H9 (cell line): ENCODE measurements at regions not wholly inside any gene's neighbourhood (a gene's known extent, or its start where the extent isn't known, plus 50 kb on each side); places are given as distances from the start of the nearest gene placed in this dataset.

Experiments used
- DNase-seq: peaks from one replicate; pipeline ENCODE4 v3.0.0-alpha.2; 2017
- H2AFZ ChIP-seq: one replicate; pipeline ENCODE4 v1.6.1; 2013; ENCODE audit warnings: mild to moderate bottlenecking, low read length, control low read depth, moderate library complexity
- H2AK5ac ChIP-seq: 2 replicates; pipeline ENCODE4 v1.6.1; 2013; ENCODE audit warnings: low read length, control low read depth, mixed read lengths; ENCODE audit not compliant: insufficient read length
- H2BK120ac ChIP-seq: one replicate; pipeline ENCODE4 v1.6.1; 2013; ENCODE audit warnings: low read depth, mild to moderate bottlenecking, low read length, control low read depth, inconsistent platforms; ENCODE audit not compliant: poor library complexity, severe bottlenecking
- H2BK12ac ChIP-seq: 2 replicates; pipeline ENCODE4 v1.6.1; 2013; ENCODE audit warnings: low read length, control low read depth, mixed read lengths, low read depth; ENCODE audit not compliant: insufficient read length
- H2BK15ac ChIP-seq: 2 replicates; pipeline ENCODE4 v1.6.1; 2013; ENCODE audit warnings: low read depth, low read length, control low read depth
- H2BK20ac ChIP-seq: one replicate; pipeline ENCODE4 v1.6.1; 2013; ENCODE audit warnings: low read depth, mild to moderate bottlenecking, low read length, control low read depth, inconsistent platforms; ENCODE audit not compliant: poor library complexity, severe bottlenecking
- H2BK5ac ChIP-seq: 2 replicates; pipeline ENCODE4 v1.6.1; 2013; ENCODE audit warnings: low read length, control low read depth, mixed read lengths; ENCODE audit not compliant: insufficient read length
- H3K14ac ChIP-seq: 2 replicates; pipeline ENCODE4 v1.6.1; 2013; ENCODE audit warnings: low read length, control low read depth; ENCODE audit not compliant: insufficient read depth
- H3K18ac ChIP-seq: 2 replicates; pipeline ENCODE4 v1.6.1; 2013; ENCODE audit warnings: low read depth, mild to moderate bottlenecking, mixed read lengths, low read length, control low read depth; ENCODE audit not compliant: insufficient read length
- H3K23ac ChIP-seq: 2 replicates; pipeline ENCODE4 v1.6.1; 2013; ENCODE audit warnings: low read length, control low read depth, mixed read lengths, low read depth; ENCODE audit not compliant: insufficient read length
- H3K23me2 ChIP-seq: 2 replicates; pipeline ENCODE4 v1.6.1; 2013; ENCODE audit warnings: low read depth, mild to moderate bottlenecking, mixed read lengths, low read length, control low read depth; ENCODE audit not compliant: insufficient read length, poor library complexity, severe bottlenecking
- H3K27ac ChIP-seq: 2 replicates; pipeline ENCODE4 v1.5.1; 2013; ENCODE audit warnings: low read length, control low read depth, mixed read lengths, low read depth; ENCODE audit not compliant: insufficient read length
- H3K27me3 ChIP-seq: 2 replicates; pipeline ENCODE4 v1.6.1; 2013; ENCODE audit warnings: low read length, control low read depth, inconsistent platforms; ENCODE audit not compliant: insufficient read depth
- H3K4ac ChIP-seq: 2 replicates; pipeline ENCODE4 v1.6.1; 2013; ENCODE audit warnings: low read depth, mild to moderate bottlenecking, control low read depth, inconsistent platforms, low read length, moderate library complexity
- H3K4me1 ChIP-seq: 2 replicates; pipeline ENCODE4 v1.6.1; 2013; ENCODE audit warnings: low read length, control low read depth, inconsistent platforms; ENCODE audit not compliant: insufficient read depth
- H3K4me2 ChIP-seq: 2 replicates; pipeline ENCODE4 v1.6.1; 2013; ENCODE audit warnings: low read length, control low read depth, mixed read lengths; ENCODE audit not compliant: insufficient read length, insufficient read depth
- H3K56ac ChIP-seq: 2 replicates; pipeline ENCODE4 v1.6.1; 2013; ENCODE audit warnings: low read depth, mild to moderate bottlenecking, mixed read lengths, low read length, control low read depth; ENCODE audit not compliant: insufficient read length
- H3K79me1 ChIP-seq: 2 replicates; pipeline ENCODE4 v1.6.1; 2013; ENCODE audit warnings: low read depth, mild to moderate bottlenecking, moderate library complexity, low read length, control low read depth, inconsistent platforms; ENCODE audit not compliant: insufficient read depth, poor library complexity, severe bottlenecking
- H3K79me2 ChIP-seq: 2 replicates; pipeline ENCODE4 v1.6.1; 2013; ENCODE audit warnings: low read length, control low read depth, inconsistent platforms; ENCODE audit not compliant: insufficient read depth
- H3K9ac ChIP-seq: 2 replicates; pipeline ENCODE4 v1.6.1; 2013; ENCODE audit warnings: low read length, control low read depth, mixed read lengths; ENCODE audit not compliant: insufficient read length; ENCODE audit errors: extremely low read depth
- H3K9me3 ChIP-seq: one replicate; pipeline ENCODE4 v1.6.1; 2013; ENCODE audit warnings: low read depth, low read length, inconsistent platforms; ENCODE audit not compliant: control insufficient read depth
- H3T11ph ChIP-seq: one replicate; pipeline ENCODE4 v1.6.1; 2013; ENCODE audit warnings: mild to moderate bottlenecking, low read length, control low read depth, inconsistent platforms
- H4K20me1 ChIP-seq: one replicate; pipeline ENCODE4 v1.6.1; 2013; ENCODE audit not compliant: control insufficient read depth, insufficient read length, insufficient read depth
- H4K5ac ChIP-seq: 2 replicates; pipeline ENCODE4 v1.6.1; 2013; ENCODE audit warnings: low read depth, mild to moderate bottlenecking, mixed read lengths, low read length, control low read depth; ENCODE audit not compliant: insufficient read length
- H4K8ac ChIP-seq: replicated peaks from 2 replicates; pipeline ENCODE4 v1.6.1; 2013; ENCODE audit warnings: low read length, control low read depth, mixed read lengths, low read depth; ENCODE audit not compliant: insufficient read length
- H4K91ac ChIP-seq: 2 replicates; pipeline ENCODE4 v1.6.1; 2013; ENCODE audit warnings: low read depth, mild to moderate bottlenecking, moderate library complexity, mixed read lengths, low read length, control low read depth; ENCODE audit not compliant: insufficient read length
- H3K27ac Mint-ChIP-seq, 3 experiments: 2 replicates in 2 of 3; 3 replicates in 1 of 3; pipeline ENCODE4 v1.8.0; 2020 to 2021; ENCODE audit warnings: mixed read lengths in 3 of 3, mild to moderate bottlenecking in 1 of 3, moderate library complexity in 1 of 3
- H3K27me3 Mint-ChIP-seq: 2 replicates; pipeline ENCODE4 v1.8.0; 2021; ENCODE audit warnings: low read depth, mild to moderate bottlenecking, moderate library complexity, mixed read lengths
- H3K36me3 Mint-ChIP-seq, 3 experiments: 2 replicates in 2 of 3; 3 replicates in 1 of 3; pipeline ENCODE4 v1.8.0; 2020 to 2021; ENCODE audit warnings: low read depth in 3 of 3, mixed read lengths in 3 of 3; ENCODE audit not compliant: insufficient read depth in 1 of 3
- H3K4me1 Mint-ChIP-seq, 2 experiments: 2 replicates each; pipeline ENCODE4 v1.8.0; 2020; ENCODE audit warnings: mixed read lengths in 2 of 2
- H3K4me3 Mint-ChIP-seq, 2 experiments: 2 replicates in 1 of 2; 3 replicates in 1 of 2; pipeline ENCODE4 v1.8.0; 2020 to 2021; ENCODE audit warnings: mild to moderate bottlenecking in 2 of 2, mixed read lengths in 2 of 2, moderate library complexity in 1 of 2
- H3K9me3 Mint-ChIP-seq, 2 experiments: 2 replicates in 1 of 2; 3 replicates in 1 of 2; pipeline ENCODE4 v1.8.0; 2020; ENCODE audit warnings: mild to moderate bottlenecking in 2 of 2, mixed read lengths in 2 of 2, moderate library complexity in 1 of 2
- WGBS: extraction: QIAGEN DNeasy Blood & Tissue Kit; methylation state at CpG from one replicate; pipeline ENCODE4 v1.1.7; 2013; ENCODE audit warnings: missing lambda C conversion rate, low lambda C conversion rate, mixed read lengths; ENCODE audit not compliant: insufficient read length; ENCODE audit errors: extremely low coverage; 5-methylcytosine and 5-hydroxymethylcytosine counted together
- TF ChIP-seq, protein P1 (sequence below): fragments of 200-600 bp; sonication (generic); conservative IDR thresholded peaks from 3 replicates; pipeline ENCODE4 v1.8.0; 2021; ENCODE audit warnings: antibody characterized with exemption, mild to moderate bottlenecking

DNA sequence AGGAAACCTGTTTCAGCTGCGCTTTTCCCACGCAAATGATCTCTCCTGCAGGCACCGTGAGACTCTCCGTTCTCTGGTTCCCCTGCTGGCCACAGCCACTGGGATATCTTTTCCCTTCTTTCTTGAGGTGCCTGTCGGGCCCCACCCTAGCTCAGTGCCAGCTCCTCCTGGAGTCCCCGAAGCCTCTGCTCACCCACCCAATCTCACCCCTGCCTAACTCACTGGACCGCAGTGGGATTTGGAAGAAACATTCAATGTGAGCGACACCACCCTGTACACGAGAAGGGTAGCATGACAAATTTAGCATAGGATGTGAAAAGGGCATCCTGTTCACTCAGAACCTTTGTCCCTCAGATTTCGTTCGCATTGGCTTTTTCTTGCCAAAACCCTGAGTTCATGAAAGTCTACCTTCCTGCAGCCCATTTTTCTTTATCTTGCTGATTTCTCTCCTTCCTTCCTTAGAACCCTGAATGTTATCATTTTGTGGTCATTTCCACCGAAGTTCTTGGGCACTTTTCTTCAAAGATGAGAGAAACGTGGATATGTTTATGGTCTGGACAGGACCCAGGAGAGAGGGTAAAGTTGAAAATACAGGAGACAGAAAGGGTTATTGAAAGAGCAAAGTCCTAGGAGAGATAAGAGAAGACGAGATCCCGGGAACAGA lies 63.6 kb upstream of the ELK3 start:
- Histone ChIP-seq H3K79me2 (no peaks in the 10 kb centered on the region), H3K9me3 (no peaks in the 10 kb centered on the region), H2BK12ac (no peak overlapping the region), H3T11ph (no peak overlapping the region), H3K27ac (no peak overlapping the region), H3K14ac (no peak overlapping the region), H4K20me1 (no peaks in the 10 kb centered on the region), H4K5ac (no peak overlapping the region), H3K79me1 (no peaks in the 10 kb centered on the region), H4K91ac (no peak overlapping the region), H2BK15ac (no peak overlapping the region), H3K56ac (no peak overlapping the region), H2BK120ac (no peak overlapping the region), H3K4me2 (no peak overlapping the region), H4K8ac (no peak overlapping the region), H2BK5ac (no peak overlapping the region), H3K23me2 (no peaks in the 10 kb centered on the region), H3K9ac (no peak overlapping the region), H2AFZ (no peak overlapping the region), H3K18ac (no peak overlapping the region), H3K4me1 (no peaks in the 10 kb centered on the region), H3K27me3 (no peaks in the 10 kb centered on the region), H3K4ac (no peak overlapping the region), H3K23ac (no peak overlapping the region), H2AK5ac (no peak overlapping the region), H2BK20ac (no peak overlapping the region)
- Mint-ChIP-seq H3K4me1 (peaks cover 9% of the 10 kb centered on the region in 2 experiments), H3K27ac (no peak overlapping the region), H3K4me3 (no peak overlapping the region), H3K36me3 (no peaks in the 10 kb centered on the region), H3K9me3 (no peaks in the 10 kb centered on the region), H3K27me3 (peaks cover 1% of the 10 kb centered on the region; the same call in 1 of the 2 replicates)
- TF ChIP-seq, protein P1, sequence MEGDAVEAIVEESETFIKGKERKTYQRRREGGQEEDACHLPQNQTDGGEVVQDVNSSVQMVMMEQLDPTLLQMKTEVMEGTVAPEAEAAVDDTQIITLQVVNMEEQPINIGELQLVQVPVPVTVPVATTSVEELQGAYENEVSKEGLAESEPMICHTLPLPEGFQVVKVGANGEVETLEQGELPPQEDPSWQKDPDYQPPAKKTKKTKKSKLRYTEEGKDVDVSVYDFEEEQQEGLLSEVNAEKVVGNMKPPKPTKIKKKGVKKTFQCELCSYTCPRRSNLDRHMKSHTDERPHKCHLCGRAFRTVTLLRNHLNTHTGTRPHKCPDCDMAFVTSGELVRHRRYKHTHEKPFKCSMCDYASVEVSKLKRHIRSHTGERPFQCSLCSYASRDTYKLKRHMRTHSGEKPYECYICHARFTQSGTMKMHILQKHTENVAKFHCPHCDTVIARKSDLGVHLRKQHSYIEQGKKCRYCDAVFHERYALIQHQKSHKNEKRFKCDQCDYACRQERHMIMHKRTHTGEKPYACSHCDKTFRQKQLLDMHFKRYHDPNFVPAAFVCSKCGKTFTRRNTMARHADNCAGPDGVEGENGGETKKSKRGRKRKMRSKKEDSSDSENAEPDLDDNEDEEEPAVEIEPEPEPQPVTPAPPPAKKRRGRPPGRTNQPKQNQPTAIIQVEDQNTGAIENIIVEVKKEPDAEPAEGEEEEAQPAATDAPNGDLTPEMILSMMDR: peak; percentile 17; the same call in 1 of the 3 replicates
- DNase-seq: no peak
- no CpG with 5 or more reads among the region's 15 CpGs for WGBS
